Adipocyte (in vitro differentiated cells): ENCODE measurements at regions not wholly inside any gene's neighbourhood (a gene's known extent, or its start where the extent isn't known, plus 50 kb on each side); places are given as distances from the start of the nearest gene placed in this dataset.
A peak's percentile ranks its signal among the peaks of the same experiment; 100 is the strongest.

Source experiments
- DNase-seq: peaks from one replicate; pipeline ENCODE4 v3.0.0-alpha.2; 2015; ENCODE audit warnings: low read depth
- H3K27me3 ChIP-seq: replicated peaks from 2 replicates; pipeline ENCODE4 v1.7.0; 2013; ENCODE audit warnings: mild to moderate bottlenecking, low read length, moderate library complexity; ENCODE audit not compliant: control insufficient read depth, insufficient read depth
- H3K36me3 ChIP-seq: 2 replicates; pipeline ENCODE4 v1.7.0; 2013; ENCODE audit warnings: low read length, mild to moderate bottlenecking, moderate library complexity; ENCODE audit not compliant: control insufficient read depth, insufficient read depth, severe bottlenecking
- H3K4me1 ChIP-seq: 2 replicates; pipeline ENCODE4 v1.7.0; 2013; ENCODE audit warnings: mild to moderate bottlenecking, low read length, moderate library complexity; ENCODE audit not compliant: control insufficient read depth, insufficient read depth
- H3K4me3 ChIP-seq: 2 replicates; pipeline ENCODE4 v1.7.0; 2013; ENCODE audit warnings: mild to moderate bottlenecking, low read length, moderate library complexity
- H3K9ac ChIP-seq: 2 replicates; pipeline ENCODE4 v1.7.0; 2013; ENCODE audit warnings: mild to moderate bottlenecking, low read length, moderate library complexity
- H3K9me3 ChIP-seq: 2 replicates; pipeline ENCODE4 v1.7.0; 2013; ENCODE audit warnings: mild to moderate bottlenecking, low read length, moderate library complexity; ENCODE audit not compliant: control insufficient read depth

- DNase-seq: no peak
- Histone ChIP-seq H3K9me3 (no peaks in the 10 kb centered on the region), H3K27me3 (no peaks in the 10 kb centered on the region), H3K36me3 (no peaks in the 10 kb centered on the region), H3K4me1 (no peaks in the 10 kb centered on the region), H3K4me3 (no peak overlapping the region), H3K9ac (no peak overlapping the region)
Measured at GRCh38 chr18:2114289-2114688, 457.0 kb downstream of the METTL4 start.

GRCh38 chr18:2114765-2115164 is 456.5 kb downstream of the METTL4 start:
- Histone ChIP-seq H3K9ac (no peak overlapping the region), H3K9me3 (no peaks in the 10 kb centered on the region), H3K4me3 (no peak overlapping the region), H3K4me1 (no peaks in the 10 kb centered on the region), H3K27me3 (no peaks in the 10 kb centered on the region), H3K36me3 (no peaks in the 10 kb centered on the region)
- DNase-seq: no peak

- DNase-seq: no peak
- H3K9ac ChIP-seq: no peak overlapping the region
- no peaks in the 10 kb centered on the region for H3K36me3 ChIP-seq
- H3K27me3 ChIP-seq: no peaks in the 10 kb centered on the region
- H3K4me3 ChIP-seq: no peak overlapping the region
- H3K9me3 ChIP-seq: no peaks in the 10 kb centered on the region
- no peaks in the 10 kb centered on the region for H3K4me1 ChIP-seq
Measured at GRCh38 chr18:2121224-2121623, 450.1 kb downstream of the METTL4 start.

- Histone ChIP-seq H3K9me3 (no peaks in the 10 kb centered on the region), H3K9ac (no peak overlapping the region), H3K36me3 (no peaks in the 10 kb centered on the region), H3K4me3 (no peak overlapping the region), H3K27me3 (peaks cover 6% of the 10 kb centered on the region), H3K4me1 (no peaks in the 10 kb centered on the region)
- DNase-seq: no peak
Measured at GRCh38 chr18:2123077-2123476, 448.2 kb downstream of the METTL4 start.

GRCh38 chr18:2134364-2134763 is 436.9 kb downstream of the METTL4 start:
- no peak overlapping the region for H3K9ac ChIP-seq
- no peak for DNase-seq
- H3K4me1 ChIP-seq: peaks cover 3% of the 10 kb centered on the region
- H3K36me3 ChIP-seq: no peaks in the 10 kb centered on the region
- H3K9me3 ChIP-seq: no peaks in the 10 kb centered on the region
- H3K4me3 ChIP-seq: no peak overlapping the region
- H3K27me3 ChIP-seq: peaks cover 6% of the 10 kb centered on the region

GRCh38 chr18:2135309-2135708 is 436.0 kb downstream of the METTL4 start:
- no peaks in the 10 kb centered on the region for H3K9me3 ChIP-seq
- H3K4me3 ChIP-seq: no peak overlapping the region
- peaks cover 8% of the 10 kb centered on the region for H3K4me1 ChIP-seq
- DNase-seq: no peak
- peaks cover 6% of the 10 kb centered on the region for H3K27me3 ChIP-seq
- no peaks in the 10 kb centered on the region for H3K36me3 ChIP-seq
- H3K9ac ChIP-seq: no peak overlapping the region

GRCh38 chr18:2138552-2138951 is 432.8 kb downstream of the METTL4 start:
- no peak for DNase-seq
- Histone ChIP-seq H3K27me3 (peaks cover 6% of the 10 kb centered on the region), H3K9me3 (no peaks in the 10 kb centered on the region), H3K36me3 (no peaks in the 10 kb centered on the region), H3K9ac (no peak overlapping the region), H3K4me3 (no peak overlapping the region), H3K4me1 (peaks cover 15% of the 10 kb centered on the region)

- Histone ChIP-seq H3K36me3 (no peaks in the 10 kb centered on the region), H3K4me1 (peaks cover 20% of the 10 kb centered on the region), H3K9ac (no peak overlapping the region), H3K27me3 (peaks cover 2% of the 10 kb centered on the region), H3K9me3 (no peaks in the 10 kb centered on the region), H3K4me3 (no peak overlapping the region)
- DNase-seq: peak; percentile 72
Measured at GRCh38 chr18:2139691-2140090, 431.6 kb downstream of the METTL4 start.

GRCh38 chr18:2143636-2144035 is 427.7 kb downstream of the METTL4 start:
- Histone ChIP-seq H3K4me1 (peaks cover 36% of the 10 kb centered on the region), H3K27me3 (no peaks in the 10 kb centered on the region), H3K9me3 (no peaks in the 10 kb centered on the region), H3K9ac (no peak overlapping the region), H3K36me3 (no peaks in the 10 kb centered on the region), H3K4me3 (no peak overlapping the region)
- peak; percentile 17 for DNase-seq

GRCh38 chr18:2144811-2145210 is 426.5 kb downstream of the METTL4 start:
- no peak overlapping the region for H3K9ac ChIP-seq

GRCh38 chr18:2146092-2146491 is 425.2 kb downstream of the METTL4 start:
- Histone ChIP-seq H3K9ac (no peak overlapping the region), H3K4me1 (peaks cover 42% of the 10 kb centered on the region), H3K4me3 (no peak overlapping the region), H3K27me3 (no peaks in the 10 kb centered on the region), H3K9me3 (no peaks in the 10 kb centered on the region), H3K36me3 (no peaks in the 10 kb centered on the region)
- DNase-seq: no peak

More at GRCh38 chr18:2144811-2145210, 426.5 kb downstream of the METTL4 start:
- Histone ChIP-seq H3K4me3 (no peak overlapping the region), H3K4me1 (peaks cover 46% of the 10 kb centered on the region), H3K9me3 (no peaks in the 10 kb centered on the region), H3K27me3 (no peaks in the 10 kb centered on the region), H3K36me3 (no peaks in the 10 kb centered on the region)
- no peak for DNase-seq

GRCh38 chr18:2146754-2147153 is 424.6 kb downstream of the METTL4 start:
- Histone ChIP-seq H3K4me3 (no peak overlapping the region), H3K36me3 (no peaks in the 10 kb centered on the region), H3K9me3 (no peaks in the 10 kb centered on the region), H3K4me1 (peaks cover 42% of the 10 kb centered on the region), H3K9ac (no peak overlapping the region), H3K27me3 (no peaks in the 10 kb centered on the region)
- DNase-seq: no peak
